GM12892 (cell line): ENCODE measurements at regions not wholly inside any gene's neighbourhood (a gene's known extent, or its start where the extent isn't known, plus 50 kb on each side); places are given as distances from the start of the nearest gene placed in this dataset.

ENCODE experiments used
- POLR2A ChIP-seq: IDR thresholded peaks from 2 replicates; pipeline ENCODE4 v1.6.1; 2011; ENCODE audit warnings: low read depth, low read length, control low read depth
- POLR2AphosphoS5 ChIP-seq: IDR thresholded peaks from 2 replicates; pipeline ENCODE4 v1.6.1; 2011; ENCODE audit warnings: low read depth, low read length, control low read depth

DNA sequence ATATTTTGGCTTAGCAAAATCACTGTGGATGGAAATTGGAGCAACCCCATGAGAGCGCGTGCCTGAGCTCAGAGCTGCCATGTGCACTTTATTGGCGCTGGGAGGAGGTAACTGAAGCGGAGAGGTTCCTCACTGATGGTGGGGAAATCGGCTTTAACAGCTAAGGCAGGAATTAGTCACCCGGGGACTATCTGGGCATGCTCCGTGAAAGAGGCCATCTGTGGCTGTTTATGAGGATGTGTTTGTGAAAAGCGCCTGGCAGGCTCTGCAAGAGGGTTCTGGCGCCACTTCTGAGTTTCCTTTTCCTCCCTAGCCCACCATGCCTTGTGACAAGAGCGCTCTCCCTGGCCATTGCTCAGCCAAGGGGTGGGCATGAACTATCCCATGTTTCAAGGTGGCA lies 815.6 kb downstream of the UQCRFS1 start:
- TF ChIP-seq POLR2A (no peak), POLR2AphosphoS5 (no peak)
